ENCODE measurements at regions not wholly inside any gene's neighbourhood (a gene's known extent, or its start where the extent isn't known, plus 50 kb on each side); places are given as distances from the start of the nearest gene placed in this dataset.

GRCh38 chr4:12926189-12927066 is 557.7 kb downstream of the RAB28 start:
- Histone ChIP-seq H3K27ac (no peak overlapping the region), H3K4me3 (no peak overlapping the region), H3K36me3 (no peaks in the 10 kb centered on the region), H3K27me3 (no peaks in the 10 kb centered on the region), H3K9me3 (no peaks in the 10 kb centered on the region), H3K4me1 (no peaks in the 10 kb centered on the region)
- intact Hi-C loops (cut with DNase I; ENCODE audit: low total_unique reads) (no loop called here), in situ Hi-C loops (cut with MboI; ENCODE audit: low sequenced_read_pairs in 4 of 4) (no loop called here)
- no peak for TF ChIP-seq POLR2A (IDR thresholded peaks at IDR 0.05)
- no peak for TF ChIP-seq CTCF (IDR thresholded peaks at IDR 0.05 in 4 of 5, conservative IDR thresholded peaks at IDR 0.05 in 1 of 5)
- no peak for DNase-seq
- no peak for ATAC-seq

GRCh38 chr4:12924728-12925320 is 559.3 kb downstream of the RAB28 start:
- Histone ChIP-seq H3K4me3 (no peak overlapping the region), H3K4me1 (no peaks in the 10 kb centered on the region), H3K27ac (no peak overlapping the region), H3K36me3 (no peaks in the 10 kb centered on the region), H3K9me3 (no peaks in the 10 kb centered on the region), H3K27me3 (no peaks in the 10 kb centered on the region)
- no peak for TF ChIP-seq CTCF (IDR thresholded peaks at IDR 0.05 in 4 of 5, conservative IDR thresholded peaks at IDR 0.05 in 1 of 5)
- TF ChIP-seq POLR2A (IDR thresholded peaks at IDR 0.05), result no peak
- DNase-seq (no peak), ATAC-seq (no peak)
- in situ Hi-C loops (cut with MboI; ENCODE audit: low sequenced_read_pairs in 4 of 4) (no loop called here), intact Hi-C loops (cut with DNase I; ENCODE audit: low total_unique reads) (no loop called here)

- no peaks in the 10 kb centered on the region for H3K36me3 ChIP-seq
- no peaks in the 10 kb centered on the region for H3K9me3 ChIP-seq
- in situ Hi-C loops (cut with MboI; ENCODE audit: low sequenced_read_pairs in 4 of 4) (no loop called here), intact Hi-C loops (cut with DNase I; ENCODE audit: low total_unique reads) (no loop called here)
- no peaks in the 10 kb centered on the region for H3K27me3 ChIP-seq
- DNase-seq, result no peak
- H3K27ac ChIP-seq, result no peak overlapping the region
- no peak for ATAC-seq
- H3K4me3 ChIP-seq, result no peak overlapping the region
- no peaks in the 10 kb centered on the region for H3K4me1 ChIP-seq
- TF ChIP-seq POLR2A (IDR thresholded peaks at IDR 0.05), result no peak
- TF ChIP-seq CTCF (IDR thresholded peaks at IDR 0.05 in 4 of 5, conservative IDR thresholded peaks at IDR 0.05 in 1 of 5), result no peak
Measured at GRCh38 chr4:12924253-12924652, 559.9 kb downstream of the RAB28 start.

DNA sequence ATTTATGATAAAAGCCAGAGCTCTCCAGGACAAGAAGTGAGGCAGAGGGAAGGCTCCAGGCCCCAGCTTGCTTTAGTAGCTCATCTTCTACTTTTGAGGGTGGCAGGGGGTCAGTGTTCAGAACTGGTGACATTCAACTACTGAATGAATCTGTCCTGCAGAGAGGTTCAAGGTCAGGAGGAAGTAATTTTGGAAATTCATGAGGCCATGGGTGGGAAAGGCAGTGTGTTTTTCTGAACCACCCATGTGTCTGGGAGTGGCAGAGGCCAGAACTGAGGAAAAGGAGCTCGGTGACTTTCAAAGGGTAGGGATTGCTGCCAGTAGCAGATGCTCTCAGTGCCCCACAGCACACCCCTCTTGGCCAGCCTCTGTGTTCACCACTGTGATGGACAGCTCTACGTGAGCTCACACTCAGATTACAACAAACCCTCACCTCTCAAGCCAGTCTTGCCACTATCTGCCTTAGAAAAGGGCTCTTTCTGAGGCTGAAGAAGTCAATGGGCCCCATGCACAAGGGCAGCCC is 571.2 kb downstream of the RAB28 start:
- intact Hi-C loops (cut with DNase I; ENCODE audit: low total_unique reads), result no loop called here
- no peaks in the 10 kb centered on the region for H3K36me3 ChIP-seq
- no peak overlapping the region for H3K27ac ChIP-seq
- ATAC-seq, result no peak
- H3K4me3 ChIP-seq, result no peak overlapping the region
- H3K27me3 ChIP-seq, result no peaks in the 10 kb centered on the region
- DNase-seq, result no peak
- no peaks in the 10 kb centered on the region for H3K4me1 ChIP-seq
- no peaks in the 10 kb centered on the region for H3K9me3 ChIP-seq
- TF ChIP-seq CTCF (IDR thresholded peaks at IDR 0.05 in 4 of 5, conservative IDR thresholded peaks at IDR 0.05 in 1 of 5) (no peak), POLR2A (IDR thresholded peaks at IDR 0.05) (no peak)
- in situ Hi-C loops (cut with MboI; ENCODE audit: low sequenced_read_pairs in 4 of 4), result no loop called here
